Ecto neural progenitor cell (in vitro differentiated cells): ENCODE measurements at regions not wholly inside any gene's neighbourhood (a gene's known extent, or its start where the extent isn't known, plus 50 kb on each side); places are given as distances from the start of the nearest gene placed in this dataset.

Experiments used
- DNase-seq: peaks from one replicate; pipeline ENCODE4 v3.0.0-alpha.2; 2018; ENCODE audit warnings: low spot score

DNA sequence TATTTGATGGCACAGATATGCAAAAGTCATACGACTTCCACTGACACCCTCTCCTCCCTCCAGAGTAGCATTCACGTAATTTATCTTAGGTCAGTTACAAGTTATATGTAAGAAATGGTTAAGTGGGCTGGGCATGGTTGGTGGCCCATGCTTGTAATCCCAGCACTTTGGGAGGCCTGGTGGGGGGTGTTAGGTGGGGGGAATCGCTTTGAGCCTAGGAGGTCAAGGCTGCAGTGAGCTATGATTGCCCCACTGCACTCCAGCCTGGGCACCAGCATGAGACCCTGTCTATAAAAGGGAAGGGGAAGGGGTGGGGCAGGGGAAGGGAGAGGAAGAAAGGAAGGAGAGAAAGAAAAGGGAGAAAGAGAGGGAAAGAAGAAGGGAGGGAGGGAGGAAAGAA is 202.8 kb downstream of the AUH start:
- no peak for DNase-seq

DNA sequence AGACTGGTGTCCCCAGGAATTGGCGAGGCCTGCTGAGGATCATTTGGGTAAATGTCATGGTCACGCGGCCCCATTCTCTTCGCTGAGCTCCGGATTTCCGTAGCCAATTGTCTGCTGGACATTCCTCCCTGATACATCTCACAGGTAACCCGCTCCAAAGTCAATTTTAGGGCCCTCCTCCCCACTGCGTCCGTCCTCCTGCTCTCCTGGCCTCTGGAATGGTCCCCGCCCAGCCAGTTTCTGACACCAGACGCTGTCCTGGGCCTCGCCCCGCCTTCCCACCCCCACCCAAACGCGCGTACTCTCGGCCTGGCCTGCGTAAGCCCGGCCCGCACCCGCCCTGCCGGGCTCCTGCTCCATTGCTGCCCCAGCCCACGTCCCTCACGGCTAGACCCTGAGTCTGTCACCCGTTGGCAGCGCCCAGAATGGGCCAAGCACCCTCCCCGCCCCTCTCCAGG is 202.0 kb downstream of the AUH start:
- DNase-seq: no peak

DNA sequence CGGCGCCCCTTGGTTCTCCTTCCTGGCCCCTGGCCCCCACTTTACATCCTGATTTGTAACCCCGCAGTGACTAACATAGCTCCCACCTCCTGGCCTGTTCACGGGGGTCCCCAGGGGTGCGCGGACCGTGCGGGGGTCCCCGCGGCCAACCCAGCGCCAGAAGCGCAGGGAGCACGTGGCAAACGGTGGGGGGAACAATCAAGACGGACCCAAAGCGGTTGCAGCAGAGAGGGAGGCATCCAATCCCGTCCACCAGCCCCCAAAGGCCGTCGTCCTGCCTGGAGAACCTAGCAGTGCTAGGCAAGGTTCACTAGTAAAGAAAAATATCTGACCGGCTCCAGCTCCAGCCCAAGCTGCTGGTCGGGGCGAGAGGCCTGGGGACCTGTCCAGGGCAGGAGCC is 201.5 kb downstream of the AUH start:
- DNase-seq: no peak

DNA sequence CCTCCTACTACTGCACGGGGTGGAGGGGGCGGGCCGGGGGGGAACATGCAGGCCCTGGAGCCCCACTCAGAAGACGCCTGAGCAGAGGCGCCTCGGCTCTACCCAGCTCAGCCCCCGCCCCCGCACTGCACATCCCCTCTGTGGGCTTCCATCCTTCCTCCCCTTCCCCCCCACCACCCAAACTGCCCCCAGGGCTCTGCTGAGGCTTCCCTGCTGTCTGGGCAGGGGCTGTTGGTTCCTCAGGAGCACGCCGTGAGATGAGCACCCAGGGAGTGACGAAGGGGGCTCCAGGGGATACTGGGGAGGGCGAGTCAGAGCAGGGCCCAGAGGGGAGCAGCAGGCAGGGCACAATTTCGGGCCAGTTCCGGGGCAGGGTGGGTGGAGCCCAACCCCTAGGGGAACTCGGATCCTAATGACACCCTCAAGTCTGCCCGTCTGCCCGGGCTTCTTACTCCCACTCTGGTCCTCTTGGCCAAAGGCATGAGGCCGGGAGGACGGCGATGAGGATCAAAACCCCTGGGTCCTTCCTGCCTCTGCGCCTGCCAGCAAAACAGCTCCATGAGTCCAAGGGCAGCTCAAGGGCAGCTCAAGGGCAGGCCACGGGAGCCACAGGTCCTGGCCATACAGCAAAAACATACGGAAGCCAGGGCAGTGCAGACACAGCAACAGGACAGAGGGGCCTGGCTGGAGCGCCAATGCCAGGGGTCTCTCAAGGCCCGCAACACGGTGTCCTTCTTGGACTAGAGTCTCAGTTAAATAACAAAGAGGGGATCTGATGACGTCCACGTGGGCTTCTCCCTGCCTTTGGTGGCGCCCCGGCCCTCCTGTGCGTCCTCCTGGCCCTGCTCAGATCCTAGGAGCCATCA is 200.9 kb downstream of the AUH start:
- DNase-seq: no peak

DNA sequence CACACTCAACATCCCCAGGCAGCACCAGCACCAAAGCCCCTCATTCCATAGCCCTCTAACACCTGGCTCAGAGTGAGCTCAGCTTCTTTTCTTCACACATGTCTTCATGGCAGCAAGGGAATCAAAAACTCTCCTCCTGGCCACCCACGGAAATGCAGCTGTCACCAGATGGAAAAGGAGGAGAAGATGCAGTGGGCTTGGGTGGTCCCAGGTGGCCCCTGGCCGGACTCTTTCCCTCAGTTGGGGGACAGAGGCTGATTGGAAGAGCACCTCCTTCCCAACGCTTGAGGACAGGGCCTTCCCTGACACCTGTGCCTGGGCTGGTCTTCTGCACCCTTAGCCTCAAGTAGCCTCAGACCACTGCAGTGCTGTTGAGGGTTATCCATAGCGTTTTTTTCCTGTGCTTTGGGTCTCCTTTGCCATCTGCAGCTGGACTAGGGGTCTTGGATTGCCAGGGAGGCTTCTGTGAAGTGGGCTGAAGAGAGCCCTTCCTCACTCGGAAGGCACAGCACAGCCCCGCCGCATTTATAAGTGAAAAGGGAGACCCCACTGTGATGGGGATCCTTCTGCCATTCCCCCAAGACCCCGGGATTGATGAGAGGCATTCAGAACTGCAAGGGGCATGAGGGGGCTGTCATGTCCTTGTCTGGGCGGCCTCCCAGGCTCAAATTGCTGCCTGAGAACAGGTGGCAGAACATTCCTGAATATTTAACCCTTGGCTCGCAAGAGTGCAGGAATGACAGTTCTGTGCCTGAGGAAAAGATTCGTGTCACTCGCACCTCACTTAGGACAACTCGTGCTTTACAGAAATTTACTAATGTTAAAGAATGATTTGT is 200.0 kb downstream of the AUH start:
- DNase-seq: no peak

DNA sequence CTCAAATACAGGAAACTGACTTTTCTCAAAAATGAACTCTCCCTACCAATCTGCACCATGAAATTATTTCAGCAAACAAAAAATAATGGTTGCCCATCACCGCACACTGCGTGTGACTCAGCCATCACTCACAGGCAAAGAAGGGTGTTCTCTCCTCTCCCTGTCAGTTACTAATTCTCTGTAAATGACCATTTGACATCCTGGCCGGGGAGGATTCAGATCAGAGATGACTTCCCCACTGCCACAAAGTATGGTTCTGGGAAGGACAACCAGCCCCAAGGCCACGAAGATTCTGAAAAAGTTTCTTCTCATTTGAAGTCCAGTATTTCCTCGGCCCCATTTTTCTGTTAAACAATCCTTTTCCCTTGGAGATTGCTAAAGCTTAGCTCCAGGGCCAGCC is 199.4 kb downstream of the AUH start:
- DNase-seq: no peak

DNA sequence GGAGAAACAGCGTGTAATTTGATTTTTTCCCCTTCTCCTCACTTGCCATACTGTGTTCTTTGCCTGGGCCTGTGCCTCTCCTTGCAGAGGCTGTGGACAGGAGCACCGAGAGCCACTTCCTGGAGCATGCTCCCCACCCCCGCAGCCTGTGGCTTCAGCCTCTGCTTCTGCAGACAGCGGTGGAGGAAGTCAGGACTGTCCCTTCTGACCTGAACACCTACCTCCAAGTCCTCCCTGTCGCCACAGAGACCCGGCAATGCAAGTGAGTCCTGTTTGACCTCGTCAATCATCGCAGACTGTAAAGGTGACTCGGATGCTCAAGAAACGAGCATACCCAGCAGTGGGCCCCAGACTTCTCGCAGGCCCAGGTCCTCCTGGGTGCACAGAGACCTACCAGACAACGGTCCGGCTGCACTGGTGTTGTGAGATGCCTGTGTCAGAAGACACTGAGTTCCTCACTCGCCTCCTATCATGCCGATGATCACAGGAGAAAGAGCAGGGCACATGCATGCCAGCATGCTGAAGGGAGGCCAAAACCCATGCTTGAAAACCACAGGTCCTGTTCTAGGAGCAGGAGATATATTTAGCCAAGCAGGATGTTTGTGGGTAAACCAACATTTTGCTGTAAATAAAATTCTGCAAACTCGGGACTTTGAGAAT is 198.8 kb downstream of the AUH start:
- no peak for DNase-seq

- no peak for DNase-seq
Observed at GRCh38 chr9:91163444-91163772, 198.3 kb downstream of the AUH start.

DNA sequence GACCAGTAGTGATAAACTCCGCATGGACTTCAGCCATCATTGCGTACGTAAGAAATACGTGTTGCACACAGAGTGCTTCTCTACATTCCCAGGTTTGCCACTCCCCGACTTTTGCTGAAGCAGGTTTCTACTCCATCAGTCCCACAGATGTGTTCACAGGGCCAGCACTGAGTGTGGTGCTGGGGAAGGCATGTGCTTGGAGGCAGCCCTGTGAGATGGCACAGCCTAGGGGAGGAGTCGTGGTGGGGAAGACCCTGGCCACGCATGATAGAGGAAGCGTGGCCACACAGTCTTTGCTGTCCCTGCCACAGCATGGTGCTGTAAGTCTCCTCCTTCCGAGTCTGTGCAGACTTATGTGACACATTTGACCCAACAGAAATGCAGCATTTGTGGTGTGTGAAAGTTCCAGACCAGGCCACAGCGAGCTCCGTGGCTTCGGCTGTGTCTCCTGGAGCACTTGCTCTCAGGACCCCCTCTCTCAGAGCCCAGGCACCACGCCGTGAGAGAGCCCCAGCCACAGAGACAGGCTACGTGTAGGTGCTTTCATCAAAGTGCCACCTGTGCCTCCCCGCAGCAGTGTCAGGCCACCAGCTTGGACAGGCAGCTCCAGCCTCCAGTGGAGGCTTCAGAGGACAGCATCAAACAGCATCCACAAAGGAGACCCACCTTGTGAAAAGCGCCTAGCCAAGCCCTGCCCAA is 197.8 kb downstream of the AUH start:
- no peak for DNase-seq
